Aorta (tissue), 5 donors: ENCODE measurements at regions not wholly inside any gene's neighbourhood (a gene's known extent, or its start where the extent isn't known, plus 50 kb on each side); places are given as distances from the start of the nearest gene placed in this dataset.

Experiments
- ATAC-seq: fragments of 200-7000 bp; cut with Tn5 transposase; one replicate; pipeline ENCODE4 v1.9.1; 2022; ENCODE audit warnings: moderate library complexity; ENCODE audit not compliant: low FRiP score
- DNase-seq, 2 donors: peaks; one replicate each; pipeline ENCODE4 v3.0.0-alpha.2; 2020
- H3K27ac ChIP-seq, 2 donors: one replicate each; pipeline ENCODE4 v1.5.1; 2013; ENCODE audit warnings: low read length in 2 of 2, mild to moderate bottlenecking in 2 of 2, moderate library complexity in 2 of 2, control low read depth in 1 of 2, inconsistent platforms in 1 of 2, low read depth in 1 of 2
- H3K27me3 ChIP-seq, 2 donors: one replicate each; pipeline ENCODE4 v1.6.1; 2013; ENCODE audit warnings: control low read depth in 1 of 2, low read length in 1 of 2, mild to moderate bottlenecking in 1 of 2, moderate library complexity in 1 of 2; ENCODE audit not compliant: insufficient read depth in 2 of 2, control insufficient read depth in 1 of 2
- H3K36me3 ChIP-seq, 2 donors: one replicate each; pipeline ENCODE4 v1.6.1; 2013; ENCODE audit warnings: control low read depth in 1 of 2, low read length in 1 of 2, mild to moderate bottlenecking in 1 of 2; ENCODE audit not compliant: insufficient read depth in 2 of 2, control insufficient read depth in 1 of 2
- H3K4me1 ChIP-seq, 2 donors: one replicate each; pipeline ENCODE4 v1.6.1; 2013; ENCODE audit warnings: low read length in 2 of 2, control low read depth in 1 of 2, mild to moderate bottlenecking in 1 of 2, moderate library complexity in 1 of 2; ENCODE audit not compliant: insufficient read depth in 2 of 2, control insufficient read depth in 1 of 2
- H3K4me3 ChIP-seq, 2 donors: one replicate each; pipeline ENCODE4 v1.5.1; 2013; ENCODE audit warnings: low read length in 2 of 2, control low read depth in 1 of 2, mild to moderate bottlenecking in 1 of 2
- H3K9me3 ChIP-seq: one replicate; pipeline ENCODE4 v1.6.1; 2013; ENCODE audit warnings: mild to moderate bottlenecking, low read length; ENCODE audit not compliant: control insufficient read depth
- WGBS, 2 donors: extraction: QIAGEN DNeasy Blood & Tissue Kit; methylation state at CpG; one replicate each; pipeline ENCODE4 v1.1.7; 2013; 5-methylcytosine and 5-hydroxymethylcytosine counted together
- intact Hi-C, 2 donors: fragments of 100-400 bp; cut with DNase I; formaldehyde crosslinking; loops; one replicate each; pipeline versions ENCODE4 v1.14.2 to v1.15.0; 2022
- donor health status: healthy with polysubstance abuse.
- donor health status: Bipolar disorder and iron deficiency.
- donor health status: DM: no; HTN: no; CAD: no.
- donor health status: DM: no; HTN: no; CAD: no.
- donor health status: DM: yes; HTN: yes; CAD: no.

DNA sequence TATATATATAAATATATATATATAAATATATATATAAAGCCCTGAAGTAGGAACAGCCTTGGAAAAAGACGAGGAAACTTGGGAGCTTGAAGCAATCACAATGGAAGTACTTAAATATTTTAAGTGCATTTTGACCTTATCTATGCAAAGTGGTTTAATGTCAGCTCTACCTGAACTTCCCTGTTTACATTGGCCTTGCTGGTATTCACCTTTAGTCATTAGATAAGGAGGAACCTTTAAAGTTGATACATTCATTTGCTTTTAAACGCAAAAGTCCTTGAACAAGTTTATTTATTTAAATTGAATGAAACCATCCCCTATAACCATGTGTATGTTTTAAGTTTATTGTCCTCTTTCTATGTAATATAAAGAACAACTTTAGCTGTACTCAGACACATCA is 166.7 kb upstream of the ANKRD50 start:
- Histone ChIP-seq H3K36me3 (no peaks in the 10 kb centered on the region), H3K9me3 (peaks cover 1% of the 10 kb centered on the region), H3K4me3 (no peak overlapping the region), H3K4me1 (no peaks in the 10 kb centered on the region), H3K27me3 (no peaks in the 10 kb centered on the region), H3K27ac (no peak overlapping the region)
- 91 to 95% methylated on average over 2 of the region's 2 CpGs for WGBS, 2 donors
- no peak for DNase-seq
- intact Hi-C loops: no loop called here
- ATAC-seq: no peak

DNA sequence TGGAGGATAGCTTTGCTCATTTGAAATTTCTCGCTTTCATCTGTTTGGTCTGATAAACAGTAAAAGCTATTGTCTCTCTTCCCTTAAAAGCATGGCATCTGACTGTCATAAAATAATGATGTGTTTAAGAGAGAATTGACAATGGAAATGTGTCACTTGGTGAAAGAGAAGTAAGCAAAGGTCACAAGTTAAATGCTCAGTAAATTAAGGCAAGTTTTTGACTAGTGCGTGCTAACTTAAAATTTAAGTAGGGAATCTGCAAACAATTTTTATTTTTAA is 161.6 kb upstream of the ANKRD50 start:
- H3K27me3 ChIP-seq: no peaks in the 10 kb centered on the region
- H3K27ac ChIP-seq: no peak overlapping the region
- DNase-seq (no peak), ATAC-seq (no peak)
- peaks cover 0 to 5% of the 10 kb centered on the region in 2 donors for H3K4me1 ChIP-seq
- no peaks in the 10 kb centered on the region for H3K36me3 ChIP-seq
- 98% methylated on average over 2 of the region's 2 CpGs for WGBS, 2 donors
- no peak overlapping the region for H3K4me3 ChIP-seq
- H3K9me3 ChIP-seq: peaks cover 1% of the 10 kb centered on the region
- intact Hi-C loops: loop anchor here in 1 of 2 donors (5.0 kb wide), 1 partner anchor 63 kb away; no protein-coding TSS in a partner anchor

GRCh38 chr4:124873361-124874171 is 161.0 kb upstream of the ANKRD50 start:
- peaks cover 0 to 5% of the 10 kb centered on the region in 2 donors for H3K4me1 ChIP-seq
- H3K36me3 ChIP-seq: no peaks in the 10 kb centered on the region
- intact Hi-C loops: loop anchor here in 1 of 2 donors (5.0 kb wide), 1 partner anchor 64 kb away; no protein-coding TSS in a partner anchor
- no peaks in the 10 kb centered on the region for H3K27me3 ChIP-seq
- 85 to 89% methylated on average over 2 of the region's 2 CpGs for WGBS, 2 donors
- no peak overlapping the region for H3K27ac ChIP-seq
- peaks cover 1% of the 10 kb centered on the region for H3K9me3 ChIP-seq
- ATAC-seq (no peak), DNase-seq (no peak)
- H3K4me3 ChIP-seq: no peak overlapping the region

DNA sequence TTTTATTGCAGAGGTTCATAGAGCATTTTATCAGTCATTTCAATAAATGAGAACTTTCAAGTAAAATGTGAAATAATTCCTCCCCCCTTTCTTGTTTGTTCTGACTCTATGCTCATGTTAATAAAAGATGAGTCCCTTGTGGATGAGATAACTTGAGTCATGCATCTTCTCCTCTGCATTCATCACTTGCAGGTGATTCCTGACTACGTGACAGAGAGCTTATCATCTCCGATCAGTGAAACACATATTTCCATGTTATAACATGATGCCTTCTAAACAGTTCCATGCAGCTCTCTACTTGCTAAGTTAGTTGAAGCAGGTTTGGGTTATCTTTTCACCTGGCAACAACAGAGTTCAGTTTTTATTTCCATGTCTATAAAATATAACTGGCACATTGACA is 160.1 kb upstream of the ANKRD50 start:
- Histone ChIP-seq H3K4me3 (no peak overlapping the region), H3K36me3 (no peaks in the 10 kb centered on the region), H3K9me3 (peaks cover 1% of the 10 kb centered on the region), H3K4me1 (peaks cover 0 to 5% of the 10 kb centered on the region in 2 donors), H3K27ac (no peak overlapping the region), H3K27me3 (no peaks in the 10 kb centered on the region)
- intact Hi-C loops: loop anchor here in 1 of 2 donors (5.0 kb wide), 1 partner anchor 65 kb away; no protein-coding TSS in a partner anchor
- WGBS, 2 donors: 96 to 98% methylated on average over 2 of the region's 2 CpGs
- DNase-seq (no peak), ATAC-seq (no peak)

GRCh38 chr4:124869961-124870495 is 157.5 kb upstream of the ANKRD50 start:
- DNase-seq (no peak), ATAC-seq (peak; percentile 15)
- Histone ChIP-seq H3K27me3 (no peaks in the 10 kb centered on the region), H3K9me3 (no peaks in the 10 kb centered on the region), H3K4me1 (peaks cover 0 to 5% of the 10 kb centered on the region in 2 donors), H3K27ac (no peak overlapping the region), H3K36me3 (no peaks in the 10 kb centered on the region), H3K4me3 (no peak overlapping the region)
- WGBS, 2 donors: 51% methylated on average over 6 of the region's 6 CpGs
- intact Hi-C loops: loop anchor here in 1 of 2 donors (5.0 to 10.0 kb wide), 2 partner anchors 67 to 155 kb away; partner anchors contain the start of gene ANKRD50

- H3K4me1 ChIP-seq: peaks cover 0 to 5% of the 10 kb centered on the region in 2 donors
- intact Hi-C loops: loop anchor here in 1 of 2 donors (10.0 kb wide), 1 partner anchor 154 kb away; the partner anchor contains the start of gene ANKRD50
- no peaks in the 10 kb centered on the region for H3K36me3 ChIP-seq
- H3K27me3 ChIP-seq: no peaks in the 10 kb centered on the region
- DNase-seq: no peak
- no peaks in the 10 kb centered on the region for H3K9me3 ChIP-seq
- 2 to 9% methylated on average over 2 of the region's 2 CpGs for WGBS, 2 donors
- H3K4me3 ChIP-seq: no peak overlapping the region
- H3K27ac ChIP-seq: no peak overlapping the region
- ATAC-seq: peak; percentile 72
These were observed 156.0 kb upstream of the ANKRD50 start for GRCh38 chr4:124868495-124868894.

DNA sequence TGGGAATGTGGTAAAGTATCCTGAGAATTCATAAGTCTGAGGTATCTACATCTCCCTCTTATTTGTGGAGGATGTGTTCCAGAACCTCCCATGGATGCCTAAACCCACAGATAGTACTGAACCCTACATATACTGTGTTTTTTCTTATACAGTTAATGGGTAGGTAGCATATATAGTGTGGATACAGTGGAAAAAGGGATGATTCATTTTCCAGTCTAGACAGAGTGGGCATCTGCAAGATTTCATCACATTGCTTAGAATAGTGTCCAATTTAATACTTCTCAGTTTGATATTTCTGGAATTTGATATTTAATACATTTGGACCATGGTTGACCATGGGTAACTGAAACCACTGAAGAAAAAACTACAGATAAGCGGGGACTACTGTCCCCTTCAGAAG is 155.0 kb upstream of the ANKRD50 start:
- ATAC-seq: no peak
- intact Hi-C loops: loop anchor here in 1 of 2 donors (10.0 kb wide), 1 partner anchor 153 kb away; the partner anchor contains the start of gene ANKRD50
- WGBS, 2 donors: 96 to 100% methylated on average over 1 of the region's 1 CpG

GRCh38 chr4:124866301-124866700 is 153.8 kb upstream of the ANKRD50 start:
- no peak for ATAC-seq
- DNase-seq: no peak
- no peaks in the 10 kb centered on the region for H3K9me3 ChIP-seq
- no peaks in the 10 kb centered on the region for H3K36me3 ChIP-seq
- peaks cover 0 to 8% of the 10 kb centered on the region in 2 donors for H3K4me1 ChIP-seq
- H3K4me3 ChIP-seq: no peak overlapping the region
- no peaks in the 10 kb centered on the region for H3K27me3 ChIP-seq
- H3K27ac ChIP-seq: no peak overlapping the region
- intact Hi-C loops: loop anchor here in 1 of 2 donors (10.0 kb wide), 1 partner anchor 152 kb away; the partner anchor contains the start of gene ANKRD50
- 13 to 15% methylated on average over 1 of the region's 1 CpG for WGBS, 2 donors

More for the DNA sequence above, 155.0 kb upstream of the ANKRD50 start:
- no peak overlapping the region for H3K27ac ChIP-seq
- no peak overlapping the region for H3K4me3 ChIP-seq
- no peaks in the 10 kb centered on the region for H3K9me3 ChIP-seq
- no peaks in the 10 kb centered on the region for H3K27me3 ChIP-seq
- DNase-seq: no peak
- no peaks in the 10 kb centered on the region for H3K36me3 ChIP-seq
- H3K4me1 ChIP-seq: peaks cover 0 to 7% of the 10 kb centered on the region in 2 donors
